B cell (primary cell): ENCODE measurements at regions not wholly inside any gene's neighbourhood (a gene's known extent, or its start where the extent isn't known, plus 50 kb on each side); places are given as distances from the start of the nearest gene placed in this dataset.

Experiments
- ATAC-seq: fragments of 200-7000 bp; cut with Tn5 transposase; one replicate; pipeline ENCODE4 v1.10.0; 2021; ENCODE audit warnings: low read depth, mild to moderate bottlenecking, moderate number of reproducible peaks, moderate library complexity
- CTCF ChIA-PET: fragments of 350-600 bp; sonication (Branson Sonifier 250); formaldehyde crosslinking; loops from one replicate; lab custom pipeline; 2021; ENCODE audit warnings: antibody characterized with exemption, inconsistent platforms; lab: Charles Lee
- POLR2A ChIA-PET: fragments of 350-600 bp; sonication (Branson Sonifier 250); formaldehyde crosslinking; loops from one replicate; lab custom pipeline; 2021; ENCODE audit warnings: antibody characterized with exemption; lab: Charles Lee
- DNase-seq: peaks from one replicate; pipeline ENCODE4 v3.0.0; 2013
- H2AFZ ChIP-seq: 2 replicates; pipeline ENCODE4 v1.6.1; 2012; ENCODE audit warnings: mild to moderate bottlenecking, low read depth, low read length; ENCODE audit not compliant: insufficient read depth, poor library complexity, severe bottlenecking
- H3K27ac ChIP-seq, 2 donors: 1 replicate in 1 of 2; 2 replicates in 1 of 2; pipeline ENCODE4 v1.5.1; 2012 to 2013; ENCODE audit warnings: low read length in 2 of 2, mild to moderate bottlenecking in 2 of 2, moderate library complexity in 1 of 2
- H3K27me3 ChIP-seq, 4 experiments: fragments of 200-600 bp in 1 of 4; sonication (generic) in 1 of 4; replicated peaks in 1 of 4; 1 replicate in 2 of 4; 2 replicates in 2 of 4; pipeline versions ENCODE4 v1.6.1 to v1.7.0; 2013 to 2016; ENCODE audit warnings: low read length in 3 of 4, mild to moderate bottlenecking in 2 of 4, mixed read lengths in 1 of 4, moderate library complexity in 1 of 4; ENCODE audit not compliant: insufficient read depth in 4 of 4, control insufficient read depth in 3 of 4; ENCODE audit errors: control extremely low read depth in 1 of 4
- H3K36me3 ChIP-seq, 2 experiments: replicated peaks in 1 of 2; 1 replicate in 1 of 2; 2 replicates in 1 of 2; pipeline versions ENCODE4 v1.6.1 to v1.7.1; 2013; ENCODE audit warnings: low read length in 1 of 2; ENCODE audit not compliant: insufficient read depth in 2 of 2, control insufficient read depth in 1 of 2; ENCODE audit errors: control extremely low read depth in 1 of 2, extremely low read depth in 1 of 2
- H3K4me1 ChIP-seq, 2 donors: fragments of 200-600 bp in 1 of 2; sonication (generic) in 1 of 2; 1 replicate in 1 of 2; 2 replicates in 1 of 2; pipeline versions ENCODE4 v1.5.1 to v1.6.1; 2013 to 2017; ENCODE audit warnings: low read length in 2 of 2; ENCODE audit not compliant: control insufficient read depth in 2 of 2, insufficient read depth in 2 of 2
- H3K4me2 ChIP-seq: replicated peaks from 2 replicates; pipeline ENCODE3; 2012; ENCODE audit warnings: mild to moderate bottlenecking, low read depth, low read length; ENCODE audit not compliant: poor library complexity, severe bottlenecking
- H3K4me3 ChIP-seq, 5 experiments: fragments of 200-600 bp in 1 of 5; sonication (generic) in 1 of 5; 1 replicate in 3 of 5; 2 replicates in 2 of 5; pipeline versions ENCODE4 v1.5.1 to v1.7.0; 2011 to 2016; ENCODE audit warnings: low read length in 4 of 5, mild to moderate bottlenecking in 4 of 5, low read depth in 2 of 5, control low read depth in 1 of 5, moderate library complexity in 1 of 5; ENCODE audit not compliant: insufficient read depth in 1 of 5; ENCODE audit errors: control extremely low read depth in 1 of 5, extremely low read depth in 1 of 5
- H3K79me2 ChIP-seq: fragments of 200-600 bp; sonication (generic); one replicate; pipeline ENCODE4 v1.6.0; 2016; ENCODE audit warnings: low read length; ENCODE audit not compliant: control insufficient read depth, insufficient read depth
- H3K9ac ChIP-seq: fragments of 200-600 bp; sonication (generic); 2 replicates; pipeline ENCODE4 v1.6.1; 2017; ENCODE audit warnings: mild to moderate bottlenecking, low read length, moderate library complexity
- H3K9me3 ChIP-seq, 3 donors: one replicate each; pipeline versions ENCODE4 v1.6.1 to v1.7.1; 2013; ENCODE audit warnings: low read length in 2 of 3; ENCODE audit not compliant: control insufficient read depth in 2 of 3, insufficient read depth in 1 of 3; ENCODE audit errors: control extremely low read depth in 1 of 3
- H4K20me1 ChIP-seq: 2 replicates; pipeline ENCODE4 v1.6.0; 2012; ENCODE audit warnings: mild to moderate bottlenecking, low read length; ENCODE audit not compliant: insufficient read depth, control insufficient read depth, poor library complexity, severe bottlenecking
- H3K27ac Mint-ChIP-seq: one replicate; pipeline ENCODE4 v1.8.0; 2021; ENCODE audit warnings: mixed read lengths
- H3K27me3 Mint-ChIP-seq: one replicate; pipeline ENCODE4 v1.8.0; 2021; ENCODE audit warnings: mixed read lengths
- H3K4me1 Mint-ChIP-seq: one replicate; pipeline ENCODE4 v1.8.0; 2021; ENCODE audit warnings: mixed read lengths
- H3K4me3 Mint-ChIP-seq: one replicate; pipeline ENCODE4 v1.8.0; 2021; ENCODE audit warnings: mixed read lengths
- H3K9me3 Mint-ChIP-seq: one replicate; pipeline ENCODE4 v1.8.0; 2022; ENCODE audit warnings: mixed read lengths; ENCODE audit not compliant: insufficient read depth
- EZH2 ChIP-seq: IDR thresholded peaks from 2 replicates; pipeline ENCODE4 v1.6.1; 2012; ENCODE audit warnings: borderline replicate concordance, low read depth, mild to moderate bottlenecking, moderate library complexity, low read length; ENCODE audit not compliant: insufficient read depth, poor library complexity, severe bottlenecking
- WGBS: methylation state at CpG from one replicate; pipeline ENCODE4 v1.1.5; 2013; ENCODE audit warnings: missing lambda C conversion rate; ENCODE audit not compliant: insufficient coverage; 5-methylcytosine and 5-hydroxymethylcytosine counted together
- intact Hi-C: fragments of 100-400 bp; cut with micrococcal nuclease; formaldehyde crosslinking; loops from one replicate; pipeline ENCODE4 v1.10.0; 2022
- TF ChIP-seq, protein P1 (sequence below): fragments of 200-600 bp; IDR thresholded peaks from one replicate; pipeline ENCODE4 v1.8.0; 2022; ENCODE audit warnings: antibody characterized with exemption, mild to moderate bottlenecking

DNA sequence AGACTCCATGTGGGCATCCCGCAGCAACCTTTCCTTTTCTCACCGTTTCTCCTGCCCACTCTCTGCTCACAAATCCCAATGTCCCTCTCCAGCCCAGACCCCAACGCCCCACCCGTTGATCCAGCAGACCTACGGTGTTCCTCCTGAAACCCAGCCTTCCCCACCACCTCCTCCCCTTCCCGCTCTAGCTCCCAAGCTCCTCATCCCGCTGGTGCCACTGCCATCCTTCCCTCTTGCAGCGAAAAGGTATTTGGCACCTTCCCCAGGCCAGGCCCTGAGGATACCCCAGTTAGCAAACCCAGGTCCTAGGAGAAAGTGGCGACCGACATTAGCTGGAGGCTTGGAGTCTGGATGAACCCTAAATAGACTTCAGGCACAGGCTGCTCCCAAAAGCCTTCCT is 84.0 kb upstream of the RTL6 start:
- no peak overlapping the region for H3K4me2 ChIP-seq
- H3K9me3 ChIP-seq: no peaks in the 10 kb centered on the region

DNA sequence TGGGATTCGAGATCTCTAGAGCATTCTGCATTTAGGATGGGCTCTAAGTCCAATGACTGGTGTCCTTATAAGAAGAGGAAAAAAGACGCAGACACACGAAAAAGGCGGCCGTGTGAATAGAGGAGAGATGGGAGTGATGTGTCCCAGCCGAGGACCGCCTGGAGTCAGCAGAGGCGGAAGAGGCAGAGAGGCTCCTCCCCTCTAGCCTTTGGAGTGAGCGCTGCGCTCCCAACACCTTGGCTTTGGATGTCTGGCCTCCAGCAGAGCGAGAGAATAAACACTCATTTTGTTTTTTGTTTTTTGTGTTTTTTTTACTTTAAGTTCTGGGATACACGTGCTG is 83.0 kb upstream of the RTL6 start:
- H3K4me2 ChIP-seq: no peak overlapping the region
- H3K4me3 ChIP-seq: no peak overlapping the region
- no peak overlapping the region for H3K9ac ChIP-seq
- Mint-ChIP-seq H3K27ac (no peak overlapping the region), H3K4me3 (no peak overlapping the region), H3K4me1 (no peaks in the 10 kb centered on the region), H3K9me3 (no peaks in the 10 kb centered on the region), H3K27me3 (peaks cover 9% of the 10 kb centered on the region)
- no peaks in the 10 kb centered on the region for H4K20me1 ChIP-seq
- peaks cover 0 to 7% (median 0%) of the 10 kb centered on the region in 4 experiments for H3K27me3 ChIP-seq
- ChIA-PET CTCF (no interaction called here), POLR2A (no interaction called here)
- no peak overlapping the region for H3K27ac ChIP-seq
- intact Hi-C loops: no loop called here
- no peaks in the 10 kb centered on the region for H3K4me1 ChIP-seq
- no peaks in the 10 kb centered on the region for H3K79me2 ChIP-seq
- TF ChIP-seq, protein P1, sequence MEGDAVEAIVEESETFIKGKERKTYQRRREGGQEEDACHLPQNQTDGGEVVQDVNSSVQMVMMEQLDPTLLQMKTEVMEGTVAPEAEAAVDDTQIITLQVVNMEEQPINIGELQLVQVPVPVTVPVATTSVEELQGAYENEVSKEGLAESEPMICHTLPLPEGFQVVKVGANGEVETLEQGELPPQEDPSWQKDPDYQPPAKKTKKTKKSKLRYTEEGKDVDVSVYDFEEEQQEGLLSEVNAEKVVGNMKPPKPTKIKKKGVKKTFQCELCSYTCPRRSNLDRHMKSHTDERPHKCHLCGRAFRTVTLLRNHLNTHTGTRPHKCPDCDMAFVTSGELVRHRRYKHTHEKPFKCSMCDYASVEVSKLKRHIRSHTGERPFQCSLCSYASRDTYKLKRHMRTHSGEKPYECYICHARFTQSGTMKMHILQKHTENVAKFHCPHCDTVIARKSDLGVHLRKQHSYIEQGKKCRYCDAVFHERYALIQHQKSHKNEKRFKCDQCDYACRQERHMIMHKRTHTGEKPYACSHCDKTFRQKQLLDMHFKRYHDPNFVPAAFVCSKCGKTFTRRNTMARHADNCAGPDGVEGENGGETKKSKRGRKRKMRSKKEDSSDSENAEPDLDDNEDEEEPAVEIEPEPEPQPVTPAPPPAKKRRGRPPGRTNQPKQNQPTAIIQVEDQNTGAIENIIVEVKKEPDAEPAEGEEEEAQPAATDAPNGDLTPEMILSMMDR: no peak
- no peak for TF ChIP-seq EZH2
- H2AFZ ChIP-seq: no peak overlapping the region
- H3K9me3 ChIP-seq: no peaks in the 10 kb centered on the region
- H3K36me3 ChIP-seq: no peaks in the 10 kb centered on the region
- ATAC-seq (no peak), DNase-seq (no peak)
- 94% methylated on average over 3 of the region's 12 CpGs for WGBS

More for the DNA sequence above, 84.0 kb upstream of the RTL6 start:
- Histone ChIP-seq H3K27ac (no peak overlapping the region), H3K79me2 (no peaks in the 10 kb centered on the region), H3K4me3 (no peak overlapping the region), H4K20me1 (no peaks in the 10 kb centered on the region), H3K36me3 (no peaks in the 10 kb centered on the region), H2AFZ (no peak overlapping the region), H3K27me3 (peaks cover 0 to 14% (median 3%) of the 10 kb centered on the region in 4 experiments), H3K9ac (no peak overlapping the region), H3K4me1 (no peaks in the 10 kb centered on the region)
- Mint-ChIP-seq H3K4me3 (no peak overlapping the region), H3K9me3 (no peaks in the 10 kb centered on the region), H3K27me3 (peaks cover 6% of the 10 kb centered on the region), H3K27ac (no peak overlapping the region), H3K4me1 (no peaks in the 10 kb centered on the region)
- no peak for ATAC-seq
- POLR2A ChIA-PET: no interaction called here
- DNase-seq: no peak
- WGBS: 90% methylated on average over 10 of the region's 10 CpGs
- CTCF ChIA-PET: no interaction called here
- TF ChIP-seq, protein P1: no peak
- TF ChIP-seq EZH2: no peak
- intact Hi-C loops: no loop called here
